GM23338 (cell line): ENCODE measurements at regions not wholly inside any gene's neighbourhood (a gene's known extent, or its start where the extent isn't known, plus 50 kb on each side); places are given as distances from the start of the nearest gene placed in this dataset.

Experiments used
- ATAC-seq: fragments of 200-7000 bp; cut with Tn5 transposase; 3 replicates; pipeline ENCODE4 v1.9.1; 2020
- DNase-seq: peaks from one replicate; pipeline ENCODE4 v3.0.0-alpha.2; 2015; ENCODE audit warnings: low spot score
- H2AFZ ChIP-seq: fragments of 200-600 bp; sonication (generic); 2 replicates; pipeline ENCODE4 v1.8.0; 2016; ENCODE audit warnings: antibody characterized with exemption, mild to moderate bottlenecking, moderate library complexity
- H3F3A ChIP-seq: fragments of 200-600 bp; sonication (generic); replicated peaks from 2 replicates; pipeline ENCODE4 v1.8.0; 2017; ENCODE audit warnings: antibody characterized with exemption, mixed run types, low read depth
- H3K27ac ChIP-seq: fragments of 200-600 bp; sonication (generic); 2 replicates; pipeline ENCODE4 v1.6.1; 2016; ENCODE audit warnings: low read depth
- H3K27me3 ChIP-seq: fragments of 200-600 bp; sonication (generic); 2 replicates; pipeline ENCODE4 v1.8.0; 2016; ENCODE audit warnings: mild to moderate bottlenecking, mixed run types, moderate library complexity; ENCODE audit not compliant: insufficient read depth
- H3K36me3 ChIP-seq: fragments of 200-600 bp; sonication (generic); 2 replicates; pipeline ENCODE4 v1.8.0; 2016; ENCODE audit warnings: mild to moderate bottlenecking; ENCODE audit not compliant: insufficient read depth
- H3K4me1 ChIP-seq: fragments of 200-600 bp; sonication (generic); 2 replicates; pipeline ENCODE4 v1.8.0; 2016; ENCODE audit warnings: mild to moderate bottlenecking, moderate library complexity; ENCODE audit not compliant: insufficient read depth
- H3K4me2 ChIP-seq: fragments of 200-600 bp; sonication (generic); 2 replicates; pipeline ENCODE4 v1.7.1; 2017; ENCODE audit warnings: mixed run types
- H3K4me3 ChIP-seq: fragments of 200-600 bp; sonication (generic); 2 replicates; pipeline ENCODE4 v1.6.1; 2016; ENCODE audit warnings: mixed run types
- H3K79me2 ChIP-seq: fragments of 200-600 bp; sonication (generic); replicated peaks from 2 replicates; pipeline ENCODE4 v1.8.0; 2017; ENCODE audit warnings: mild to moderate bottlenecking; ENCODE audit not compliant: insufficient read depth
- H3K9me2 ChIP-seq: fragments of 200-600 bp; sonication (generic); 2 replicates; pipeline ENCODE4 v1.8.0; 2017; ENCODE audit not compliant: insufficient read depth
- H4K20me1 ChIP-seq: fragments of 200-600 bp; sonication (generic); replicated peaks from 2 replicates; pipeline ENCODE4 v1.8.0; 2017; ENCODE audit warnings: mild to moderate bottlenecking; ENCODE audit not compliant: insufficient read depth
- H3K27ac Mint-ChIP-seq: 2 replicates; pipeline ENCODE4 v1.8.0; 2020; ENCODE audit warnings: inconsistent platforms, mild to moderate bottlenecking, moderate library complexity, mixed read lengths
- H3K27me3 Mint-ChIP-seq: 3 replicates; pipeline ENCODE4 v1.8.0; 2022; ENCODE audit warnings: low read depth, mild to moderate bottlenecking, moderate library complexity, mixed read lengths, inconsistent platforms; ENCODE audit not compliant: insufficient read depth, poor library complexity
- H3K36me3 Mint-ChIP-seq: 3 replicates; pipeline ENCODE4 v1.8.0; 2021; ENCODE audit warnings: low read depth, mild to moderate bottlenecking, inconsistent platforms, moderate library complexity, mixed read lengths
- H3K4me1 Mint-ChIP-seq: 3 replicates; pipeline ENCODE4 v1.8.0; 2020; ENCODE audit warnings: mild to moderate bottlenecking, inconsistent platforms, mixed read lengths
- H3K4me3 Mint-ChIP-seq: 3 replicates; pipeline ENCODE4 v1.8.0; 2021; ENCODE audit warnings: moderate library complexity, mild to moderate bottlenecking, inconsistent platforms, mixed read lengths
- H3K9me3 Mint-ChIP-seq: 3 replicates; pipeline ENCODE4 v1.8.0; 2020; ENCODE audit warnings: moderate library complexity, mild to moderate bottlenecking, inconsistent platforms, mixed read lengths
- CREB1 ChIP-seq: fragments of 250-450 bp; sonication (Bioruptor Pico); IDR thresholded peaks from 2 replicates; pipeline ENCODE4 v1.5.0; 2020; ENCODE audit warnings: low read depth, mild to moderate bottlenecking, moderate library complexity
- NANOG ChIP-seq: IDR thresholded peaks from 2 replicates; pipeline ENCODE4 v1.6.1; 2016; ENCODE audit warnings: antibody characterized with exemption, borderline replicate concordance
- POLR2AphosphoS5 ChIP-seq: IDR thresholded peaks from 2 replicates; pipeline ENCODE4 v1.6.1; 2016; ENCODE audit warnings: antibody characterized with exemption, low read depth
- STAT1 ChIP-seq: IDR thresholded peaks from one replicate; pipeline ENCODE4 v1.6.1; 2016; ENCODE audit warnings: antibody characterized with exemption; ENCODE audit not compliant: unreplicated experiment
- ZNF114 ChIP-seq: fragments of 250-450 bp; sonication (Bioruptor Pico); IDR thresholded peaks from 2 replicates; pipeline ENCODE4 v1.5.0; 2020; ENCODE audit warnings: mild to moderate bottlenecking, moderate library complexity
- TF ChIP-seq, protein P1 (sequence below): fragments of 250-450 bp; sonication (Bioruptor Pico); IDR thresholded peaks from 2 replicates; pipeline ENCODE4 v1.5.0; 2020; ENCODE audit warnings: mild to moderate bottlenecking, moderate library complexity
- TF ChIP-seq, protein P2 (sequence below): IDR thresholded peaks from 2 replicates; pipeline ENCODE4 v1.6.1; 2016; ENCODE audit warnings: antibody characterized with exemption

DNA sequence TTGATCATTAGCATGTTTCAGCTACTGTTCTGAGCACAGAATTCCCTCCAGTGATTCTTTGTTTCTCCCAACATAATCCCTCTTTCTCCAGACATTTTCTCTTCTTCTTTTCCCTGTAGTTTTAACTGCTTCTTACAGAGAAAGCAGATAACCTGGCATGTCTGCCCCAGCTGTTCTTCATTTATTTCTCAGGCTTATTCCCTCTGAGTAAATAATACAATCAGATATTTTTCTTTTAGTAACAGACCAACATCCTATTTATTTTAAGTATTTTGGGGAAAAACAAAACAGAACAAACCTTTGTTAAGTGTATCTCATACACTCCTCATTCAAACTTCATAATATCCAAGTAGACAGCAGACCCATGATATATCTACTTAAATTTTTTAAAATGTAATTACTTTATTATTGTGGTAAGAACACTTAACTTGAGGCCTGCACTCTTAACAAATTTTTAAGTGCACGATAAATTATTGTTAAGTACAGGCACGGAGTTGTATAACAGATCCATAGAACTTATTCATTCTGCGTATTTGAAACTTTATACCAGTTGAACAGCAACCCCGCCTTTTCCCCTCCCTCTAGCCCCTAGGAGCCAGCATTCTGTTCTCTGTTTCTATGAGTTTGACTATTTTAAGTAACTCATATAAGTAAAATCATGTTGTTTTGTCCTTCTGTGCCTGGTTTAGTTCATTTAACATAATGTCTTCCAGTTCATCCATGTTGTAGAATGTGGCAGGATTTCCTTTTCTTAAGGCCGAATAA lies 540.0 kb downstream of the LMO7 start (continued):
- TF ChIP-seq, protein P1, sequence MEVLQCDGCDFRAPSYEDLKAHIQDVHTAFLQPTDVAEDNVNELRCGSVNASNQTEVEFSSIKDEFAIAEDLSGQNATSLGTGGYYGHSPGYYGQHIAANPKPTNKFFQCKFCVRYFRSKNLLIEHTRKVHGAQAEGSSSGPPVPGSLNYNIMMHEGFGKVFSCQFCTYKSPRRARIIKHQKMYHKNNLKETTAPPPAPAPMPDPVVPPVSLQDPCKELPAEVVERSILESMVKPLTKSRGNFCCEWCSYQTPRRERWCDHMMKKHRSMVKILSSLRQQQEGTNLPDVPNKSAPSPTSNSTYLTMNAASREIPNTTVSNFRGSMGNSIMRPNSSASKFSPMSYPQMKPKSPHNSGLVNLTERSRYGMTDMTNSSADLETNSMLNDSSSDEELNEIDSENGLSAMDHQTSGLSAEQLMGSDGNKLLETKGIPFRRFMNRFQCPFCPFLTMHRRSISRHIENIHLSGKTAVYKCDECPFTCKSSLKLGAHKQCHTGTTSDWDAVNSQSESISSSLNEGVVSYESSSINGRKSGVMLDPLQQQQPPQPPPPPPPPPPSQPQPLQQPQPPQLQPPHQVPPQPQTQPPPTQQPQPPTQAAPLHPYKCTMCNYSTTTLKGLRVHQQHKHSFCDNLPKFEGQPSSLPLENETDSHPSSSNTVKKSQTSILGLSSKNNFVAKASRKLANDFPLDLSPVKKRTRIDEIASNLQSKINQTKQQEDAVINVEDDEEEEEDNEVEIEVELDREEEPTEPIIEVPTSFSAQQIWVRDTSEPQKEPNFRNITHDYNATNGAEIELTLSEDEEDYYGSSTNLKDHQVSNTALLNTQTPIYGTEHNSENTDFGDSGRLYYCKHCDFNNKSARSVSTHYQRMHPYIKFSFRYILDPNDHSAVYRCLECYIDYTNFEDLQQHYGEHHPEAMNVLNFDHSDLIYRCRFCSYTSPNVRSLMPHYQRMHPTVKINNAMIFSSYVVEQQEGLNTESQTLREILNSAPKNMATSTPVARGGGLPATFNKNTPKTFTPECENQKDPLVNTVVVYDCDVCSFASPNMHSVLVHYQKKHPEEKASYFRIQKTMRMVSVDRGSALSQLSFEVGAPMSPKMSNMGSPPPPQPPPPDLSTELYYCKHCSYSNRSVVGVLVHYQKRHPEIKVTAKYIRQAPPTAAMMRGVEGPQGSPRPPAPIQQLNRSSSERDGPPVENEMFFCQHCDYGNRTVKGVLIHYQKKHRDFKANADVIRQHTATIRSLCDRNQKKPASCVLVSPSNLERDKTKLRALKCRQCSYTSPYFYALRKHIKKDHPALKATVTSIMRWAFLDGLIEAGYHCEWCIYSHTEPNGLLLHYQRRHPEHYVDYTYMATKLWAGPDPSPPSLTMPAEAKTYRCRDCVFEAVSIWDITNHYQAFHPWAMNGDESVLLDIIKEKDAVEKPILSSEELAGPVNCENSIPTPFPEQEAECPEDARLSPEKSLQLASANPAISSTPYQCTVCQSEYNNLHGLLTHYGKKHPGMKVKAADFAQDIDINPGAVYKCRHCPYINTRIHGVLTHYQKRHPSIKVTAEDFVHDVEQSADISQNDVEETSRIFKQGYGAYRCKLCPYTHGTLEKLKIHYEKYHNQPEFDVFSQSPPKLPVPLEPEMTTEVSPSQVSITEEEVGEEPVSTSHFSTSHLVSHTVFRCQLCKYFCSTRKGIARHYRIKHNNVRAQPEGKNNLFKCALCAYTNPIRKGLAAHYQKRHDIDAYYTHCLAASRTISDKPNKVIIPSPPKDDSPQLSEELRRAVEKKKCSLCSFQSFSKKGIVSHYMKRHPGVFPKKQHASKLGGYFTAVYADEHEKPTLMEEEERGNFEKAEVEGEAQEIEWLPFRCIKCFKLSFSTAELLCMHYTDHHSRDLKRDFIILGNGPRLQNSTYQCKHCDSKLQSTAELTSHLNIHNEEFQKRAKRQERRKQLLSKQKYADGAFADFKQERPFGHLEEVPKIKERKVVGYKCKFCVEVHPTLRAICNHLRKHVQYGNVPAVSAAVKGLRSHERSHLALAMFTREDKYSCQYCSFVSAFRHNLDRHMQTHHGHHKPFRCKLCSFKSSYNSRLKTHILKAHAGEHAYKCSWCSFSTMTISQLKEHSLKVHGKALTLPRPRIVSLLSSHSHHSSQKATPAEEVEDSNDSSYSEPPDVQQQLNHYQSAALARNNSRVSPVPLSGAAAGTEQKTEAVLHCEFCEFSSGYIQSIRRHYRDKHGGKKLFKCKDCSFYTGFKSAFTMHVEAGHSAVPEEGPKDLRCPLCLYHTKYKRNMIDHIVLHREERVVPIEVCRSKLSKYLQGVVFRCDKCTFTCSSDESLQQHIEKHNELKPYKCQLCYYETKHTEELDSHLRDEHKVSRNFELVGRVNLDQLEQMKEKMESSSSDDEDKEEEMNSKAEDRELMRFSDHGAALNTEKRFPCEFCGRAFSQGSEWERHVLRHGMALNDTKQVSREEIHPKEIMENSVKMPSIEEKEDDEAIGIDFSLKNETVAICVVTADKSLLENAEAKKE (CRISPR knock-in tag): no peak
- no peak for TF ChIP-seq STAT1

DNA sequence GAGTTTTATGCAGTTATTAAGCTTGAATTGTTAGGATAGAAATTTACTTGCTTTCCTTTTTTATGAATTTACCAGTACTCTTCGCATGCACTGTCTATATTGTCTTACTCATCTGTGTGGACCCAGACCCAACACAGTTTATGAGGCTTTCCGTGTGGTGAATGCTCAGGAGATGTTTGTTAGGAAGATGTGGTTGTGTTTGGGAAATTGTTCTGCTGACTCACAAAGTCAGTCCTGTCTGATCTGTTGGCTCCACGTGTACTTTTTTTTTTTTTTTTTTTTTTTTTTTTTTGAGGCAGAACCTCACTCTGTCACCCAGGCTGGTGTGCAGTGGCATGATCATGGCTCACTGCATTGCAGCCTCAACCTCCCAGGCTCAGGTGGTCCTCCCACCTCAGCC lies 532.5 kb downstream of the LMO7 start:
- Histone ChIP-seq H3K27ac (no peak overlapping the region), H3K27me3 (no peaks in the 10 kb centered on the region), H3K36me3 (no peaks in the 10 kb centered on the region), H3K4me1 (no peaks in the 10 kb centered on the region), H3K9me2 (peaks cover 19% of the 10 kb centered on the region; the same call in 1 of the 2 replicates), H2AFZ (no peak overlapping the region), H3K4me2 (no peak overlapping the region), H3K4me3 (no peak overlapping the region), H3F3A (no peaks in the 10 kb centered on the region), H3K79me2 (no peaks in the 10 kb centered on the region), H4K20me1 (no peaks in the 10 kb centered on the region)
- Mint-ChIP-seq H3K4me1 (no peaks in the 10 kb centered on the region), H3K36me3 (no peaks in the 10 kb centered on the region), H3K4me3 (no peak overlapping the region), H3K27ac (no peak overlapping the region), H3K27me3 (peaks cover 1% of the 10 kb centered on the region), H3K9me3 (0 out of 3 replicates have a peak, but pooled peaks cover 4% of the 10 kb centered on the region)
- ATAC-seq: no peak
- DNase-seq: no peak
- TF ChIP-seq, protein P2, sequence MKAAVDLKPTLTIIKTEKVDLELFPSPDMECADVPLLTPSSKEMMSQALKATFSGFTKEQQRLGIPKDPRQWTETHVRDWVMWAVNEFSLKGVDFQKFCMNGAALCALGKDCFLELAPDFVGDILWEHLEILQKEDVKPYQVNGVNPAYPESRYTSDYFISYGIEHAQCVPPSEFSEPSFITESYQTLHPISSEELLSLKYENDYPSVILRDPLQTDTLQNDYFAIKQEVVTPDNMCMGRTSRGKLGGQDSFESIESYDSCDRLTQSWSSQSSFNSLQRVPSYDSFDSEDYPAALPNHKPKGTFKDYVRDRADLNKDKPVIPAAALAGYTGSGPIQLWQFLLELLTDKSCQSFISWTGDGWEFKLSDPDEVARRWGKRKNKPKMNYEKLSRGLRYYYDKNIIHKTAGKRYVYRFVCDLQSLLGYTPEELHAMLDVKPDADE: no peak
- TF ChIP-seq POLR2AphosphoS5: no peak
- no peak for TF ChIP-seq STAT1
- TF ChIP-seq ZNF114 (CRISPR knock-in tag): no peak
- TF ChIP-seq CREB1 (CRISPR knock-in tag): no peak
- TF ChIP-seq, protein P1 (CRISPR knock-in tag): no peak
- no peak for TF ChIP-seq NANOG
